Stomach (tissue), 4 donors: ENCODE measurements at regions not wholly inside any gene's neighbourhood (a gene's known extent, or its start where the extent isn't known, plus 50 kb on each side); places are given as distances from the start of the nearest gene placed in this dataset.

Experiments used
- CTCF ChIP-seq, 7 experiments: fragments of 450-650 bp in 4 of 7; fragments of 200-600 bp in 3 of 7; sonication (generic) in 3 of 7; IDR thresholded peaks; one replicate each; pipeline ENCODE4 v1.5.1; 2016 to 2019; ENCODE audit warnings: antibody characterized with exemption in 7 of 7, control low read depth in 2 of 7, mild to moderate bottlenecking in 1 of 7
- EP300 ChIP-seq: sonication (generic); formaldehyde crosslinking; IDR thresholded peaks from one replicate; pipeline ENCODE4 v1.6.1; 2017; ENCODE audit warnings: antibody characterized with exemption
- POLR2A ChIP-seq, 4 donors: fragments of 450-650 bp; IDR thresholded peaks; one replicate each; pipeline ENCODE4 v1.6.1; 2016; ENCODE audit warnings: antibody characterized with exemption in 4 of 4, control low read depth in 2 of 4, mild to moderate bottlenecking in 1 of 4, moderate library complexity in 1 of 4
- POLR2AphosphoS5 ChIP-seq, 3 donors: sonication (generic); formaldehyde crosslinking; IDR thresholded peaks; one replicate each; pipeline ENCODE4 v1.6.1; 2016; ENCODE audit warnings: antibody characterized with exemption in 3 of 3

DNA sequence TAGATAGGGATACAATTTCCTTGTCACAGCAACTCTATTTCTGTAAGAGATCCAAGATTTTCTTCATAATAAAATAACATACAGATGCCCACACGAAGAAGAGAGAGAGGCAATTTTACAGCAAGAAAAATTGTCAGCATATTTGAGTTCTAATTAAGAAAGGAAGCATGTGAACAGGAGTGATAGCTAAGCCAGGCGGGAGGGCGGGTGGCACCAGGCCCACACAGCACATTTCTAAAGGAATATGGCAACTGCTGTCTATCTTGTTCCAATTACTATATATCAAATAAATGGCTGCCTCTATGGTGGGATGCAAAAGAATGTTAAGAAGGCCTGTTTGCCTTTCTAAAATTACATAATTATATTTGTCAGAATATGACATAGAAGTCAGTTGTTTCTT lies 248.3 kb upstream of the DOK6 start:
- TF ChIP-seq CTCF (IDR thresholded peaks at IDR 0.05) (no peak), POLR2A (IDR thresholded peaks at IDR 0.05) (no peak), EP300 (no peak), POLR2AphosphoS5 (IDR thresholded peaks at IDR 0.05) (no peak)
